HepG2 (cell line): ENCODE measurements at regions not wholly inside any gene's neighbourhood (a gene's known extent, or its start where the extent isn't known, plus 50 kb on each side); places are given as distances from the start of the nearest gene placed in this dataset.

Experiments
- ATAC-seq: fragments of 200-7000 bp; cut with Tn5 transposase; 3 replicates; pipeline ENCODE4 v1.9.1; 2020; ENCODE audit warnings: mild to moderate bottlenecking, moderate library complexity
- BruUV-seq: library from RNA; stranded (reverse); fragments of 400-500 nt; replicated peaks from 2 replicates; lab custom pipeline; 2021; lab: Mats Ljungman, UMichigan
- CTCF ChIA-PET: fragments of 300-600 bp; formaldehyde crosslinking; extraction: SDS; loops from one replicate; lab custom pipeline; 2021; ENCODE audit warnings: low total read pairs, inconsistent platforms, low intra/inter-chr PET ratio; lab: Yijun Ruan, JAX
- POLR2A ChIA-PET: fragments of 350-600 bp; sonication (Branson Sonifier 250); formaldehyde crosslinking; loops from one replicate; lab custom pipeline; 2020; ENCODE audit warnings: antibody characterized with exemption, inconsistent platforms; lab: Yijun Ruan, JAX
- DNase-seq: peaks from one replicate; pipeline ENCODE4 v3.0.0-alpha.2; 2015; ENCODE audit warnings: low spot score
- FAIRE-seq: peaks from 3 replicates; lab custom pipeline; 2011; peaks lifted over from hg19 to GRCh38; lab: Jason Lieb, UNC
- H2AFZ ChIP-seq: one replicate; pipeline ENCODE4 v1.6.1; 2011; ENCODE audit warnings: low read length, inconsistent platforms
- H3K27ac ChIP-seq: fragments of 300-600 bp; 3 replicates; pipeline ENCODE4 v1.8.0; 2011; ENCODE audit warnings: mixed run types, mild to moderate bottlenecking, mixed read lengths, low read length, inconsistent platforms; ENCODE audit not compliant: insufficient read depth; ENCODE audit errors: extremely low read length
- H3K27me3 ChIP-seq, 2 experiments: fragments of 200-600 bp in 1 of 2; 2 replicates in 1 of 2; 3 replicates in 1 of 2; pipeline versions ENCODE4 v1.6.0 to v1.8.0; 2011; ENCODE audit warnings: low read length in 2 of 2, mild to moderate bottlenecking in 2 of 2, moderate library complexity in 2 of 2, inconsistent platforms in 1 of 2; ENCODE audit not compliant: insufficient read depth in 2 of 2, control insufficient read depth in 1 of 2
- H3K36me3 ChIP-seq, 2 experiments: fragments of 200-600 bp in 1 of 2; replicated peaks in 1 of 2; 2 replicates in 1 of 2; 3 replicates in 1 of 2; pipeline versions ENCODE4 v1.5.1 to v1.8.0; 2011; ENCODE audit warnings: low read length in 2 of 2, inconsistent platforms in 1 of 2; ENCODE audit not compliant: insufficient read depth in 2 of 2, control insufficient read depth in 1 of 2
- H3K4me1 ChIP-seq: 2 replicates; pipeline ENCODE4 v1.5.1; 2012; ENCODE audit warnings: low read length, inconsistent platforms; ENCODE audit not compliant: insufficient read depth
- H3K4me2 ChIP-seq: 2 replicates; pipeline ENCODE4 v1.6.0; 2011; ENCODE audit warnings: low read depth, low read length, inconsistent platforms
- H3K4me3 ChIP-seq, 3 experiments: fragments of 200-600 bp in 1 of 3; sonication (generic), shearing (Covaris generic) in 1 of 3; replicated peaks in 1 of 3; 2 replicates each; pipeline ENCODE4 v1.5.1; 2011 to 2016; ENCODE audit warnings: low read length in 3 of 3, inconsistent platforms in 2 of 3, low read depth in 2 of 3, mild to moderate bottlenecking in 2 of 3, control low read depth in 1 of 3, mixed read lengths in 1 of 3; ENCODE audit not compliant: insufficient read depth in 1 of 3
- H3K79me2 ChIP-seq: one replicate; pipeline ENCODE4 v1.6.1; 2011; ENCODE audit warnings: low read length, inconsistent platforms; ENCODE audit not compliant: insufficient read depth
- H3K9ac ChIP-seq: 2 replicates; pipeline ENCODE4 v1.6.0; 2011; ENCODE audit warnings: mild to moderate bottlenecking, low read depth, low read length, inconsistent platforms; ENCODE audit not compliant: insufficient read depth
- H3K9me3 ChIP-seq: 2 replicates; pipeline ENCODE4 v1.5.1; 2012; ENCODE audit warnings: mild to moderate bottlenecking, low read length
- H4K20me1 ChIP-seq: 2 replicates; pipeline ENCODE4 v1.6.0; 2011; ENCODE audit warnings: inconsistent platforms, mild to moderate bottlenecking, low read length, moderate library complexity; ENCODE audit not compliant: insufficient read depth
- DNMT3B ChIP-seq: conservative IDR thresholded peaks from 2 replicates; pipeline ENCODE4 v1.6.1; 2016; ENCODE audit warnings: missing biosample characterization, control low read depth
- HNRNPK ChIP-seq: fragments of 200-400 bp; formaldehyde crosslinking; IDR thresholded peaks from 2 replicates; pipeline ENCODE4 v1.6.1; 2018; ENCODE audit warnings: low read length, low read depth, moderate library complexity, mild to moderate bottlenecking; ENCODE audit not compliant: poor library complexity, severe bottlenecking
- TBP ChIP-seq: sonication (generic); formaldehyde crosslinking; IDR thresholded peaks from 2 replicates; pipeline ENCODE4 v1.5.0; 2020; ENCODE audit warnings: missing genetic modification reagents
- XBP1 ChIP-seq: sonication (generic); formaldehyde crosslinking; IDR thresholded peaks from 2 replicates; pipeline ENCODE4 v1.5.0; 2020; ENCODE audit warnings: missing genetic modification reagents
- ZHX2 ChIP-seq, 2 experiments: sonication (generic) in 1 of 2; formaldehyde crosslinking in 1 of 2; IDR thresholded peaks; 2 replicates each; pipeline versions ENCODE4 v1.6.1 to v1.9.0; 2014 to 2022; ENCODE audit warnings: antibody characterized with exemption in 1 of 2, borderline replicate concordance in 1 of 2, inconsistent platforms in 1 of 2, low read depth in 1 of 2, missing genetic modification reagents in 1 of 2
- ZNF207 ChIP-seq: fragments of 450-650 bp; IDR thresholded peaks from 2 replicates; pipeline ENCODE4 v1.6.1; 2016; ENCODE audit warnings: antibody characterized with exemption, borderline replicate concordance
- ZNF441 ChIP-seq: sonication (generic); formaldehyde crosslinking; IDR thresholded peaks from 2 replicates; pipeline ENCODE4 v1.7.0; 2021; ENCODE audit warnings: missing genetic modification reagents, borderline replicate concordance
- ZNF556 ChIP-seq: sonication (generic); formaldehyde crosslinking; IDR thresholded peaks from 2 replicates; pipeline ENCODE4 v1.4.0; 2020; ENCODE audit warnings: mild to moderate bottlenecking, missing genetic modification reagents, borderline replicate concordance
- ZNF557 ChIP-seq: sonication (generic); formaldehyde crosslinking; IDR thresholded peaks from 2 replicates; pipeline ENCODE4 v1.4.0; 2020; ENCODE audit warnings: missing genetic modification reagents
- ZNF713 ChIP-seq: sonication (generic); formaldehyde crosslinking; IDR thresholded peaks from 2 replicates; pipeline ENCODE4 v1.4.0; 2020; ENCODE audit warnings: mild to moderate bottlenecking, missing genetic modification reagents
- WGBS: methylation state at CpG from one replicate; pipeline ENCODE4 v1.1.6; 2017; ENCODE audit warnings: low lambda C conversion rate; 5-methylcytosine and 5-hydroxymethylcytosine counted together
- in situ Hi-C: cut with HindIII; loops from 2 replicates; pipeline ENCODE4 v1.10.0; 2017; ENCODE audit warnings: low pct_unique_long_range_greater_than_20kb; ENCODE audit not compliant: extremely low pct_ligation_motif_present
- intact Hi-C: fragments of 100-400 bp; cut with micrococcal nuclease; formaldehyde crosslinking; loops from one replicate; pipeline ENCODE4 v1.10.0; 2022; ENCODE audit not compliant: unreplicated experiment

DNA sequence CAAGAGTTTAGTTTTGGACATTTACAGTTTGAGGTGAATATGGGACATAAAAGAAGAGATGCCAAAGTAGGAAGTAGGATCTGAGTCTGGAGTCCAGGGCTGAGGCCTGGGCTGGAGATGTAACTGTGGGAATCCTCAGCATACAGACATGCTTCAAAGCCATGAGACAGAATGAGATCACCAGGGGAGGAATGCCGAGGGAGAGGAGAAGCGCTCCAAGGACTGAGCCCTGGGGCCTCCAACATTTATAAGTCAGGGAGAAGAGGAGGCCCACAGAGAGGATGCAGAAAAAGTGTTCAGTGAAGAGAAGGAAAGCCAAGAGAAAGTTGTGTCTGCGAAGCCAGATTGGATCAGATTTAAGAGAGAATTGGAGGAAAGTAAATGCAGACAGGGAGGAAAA, 277.5 kb upstream of the MYOCD start (continued):
- TF ChIP-seq ZNF713, result no peak
- TF ChIP-seq ZNF557 (CRISPR knock-in tag), result no peak
- no peak for TF ChIP-seq DNMT3B (CRISPR knock-in tag)
- no peak for TF ChIP-seq TBP (CRISPR knock-in tag)
- no peak for TF ChIP-seq XBP1 (CRISPR knock-in tag)
- TF ChIP-seq ZHX2 (IDR thresholded peaks at IDR 0.05; ENCODE audit: low read depth), result no peak
- no peak for TF ChIP-seq ZHX2 (CRISPR knock-in tag; IDR thresholded peaks at IDR 0.05; ENCODE audit: borderline replicate concordance)

DNA sequence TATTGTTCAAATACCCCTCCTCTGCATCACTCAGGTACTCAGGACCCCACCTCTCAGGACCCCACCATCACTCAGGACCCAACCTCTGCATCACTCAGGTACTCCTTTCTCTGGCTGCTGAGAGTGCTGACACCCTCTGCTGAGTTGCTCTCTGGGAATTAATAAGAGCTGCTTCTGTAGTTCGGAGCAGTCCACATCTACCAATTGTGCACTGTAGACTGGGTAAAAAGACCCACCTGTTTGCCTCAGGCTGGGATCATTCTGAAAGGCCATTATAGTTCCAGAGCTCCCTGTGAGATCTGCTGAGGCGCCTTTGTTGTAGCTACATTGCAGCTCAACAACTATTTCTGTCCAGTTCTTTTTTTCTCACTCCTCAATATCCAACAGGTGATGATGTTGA, 276.3 kb upstream of the MYOCD start:
- H3K9ac ChIP-seq, result no peak overlapping the region
- no peak overlapping the region for H2AFZ ChIP-seq
- FAIRE-seq (no peak), ATAC-seq (no peak), DNase-seq (no peak)
- no peak overlapping the region for H3K4me3 ChIP-seq
- POLR2A ChIA-PET, result no interaction called here
- H3K9me3 ChIP-seq, result no peaks in the 10 kb centered on the region
- H3K4me2 ChIP-seq, result no peak overlapping the region
- WGBS, result 4% methylated on average over 2 of the region's 2 CpGs
- no peaks in the 10 kb centered on the region for H3K27me3 ChIP-seq
- in situ Hi-C loops, result no loop called here
- no peaks in the 10 kb centered on the region for H3K4me1 ChIP-seq
- no peak overlapping the region for H3K27ac ChIP-seq
- BruUV-seq, result no TSS peak
- H4K20me1 ChIP-seq, result no peaks in the 10 kb centered on the region
- no peak for TF ChIP-seq ZNF441 (CRISPR knock-in tag)
- TF ChIP-seq ZNF556 (CRISPR knock-in tag), result no peak
- no peak for TF ChIP-seq ZNF207
- no peak for TF ChIP-seq HNRNPK
- TF ChIP-seq, all 625 proteins: peak for 0
- CTCF ChIA-PET, result no interaction called here
- H3K79me2 ChIP-seq, result no peaks in the 10 kb centered on the region
- intact Hi-C loops, result no loop called here
- H3K36me3 ChIP-seq, result no peaks in the 10 kb centered on the region
